Activated B cell treated with CpG ODN at 0.5 μM for 24 hours (primary cell): ENCODE measurements at regions not wholly inside any gene's neighbourhood (a gene's known extent, or its start where the extent isn't known, plus 50 kb on each side); places are given as distances from the start of the nearest gene placed in this dataset.

ENCODE experiments used
- ATAC-seq: fragments of 200-7000 bp; cut with Tn5 transposase; one replicate; pipeline ENCODE4 v1.10.0; 2021; ENCODE audit warnings: low read depth, mild to moderate bottlenecking, moderate library complexity
- CTCF ChIA-PET: fragments of 350-600 bp; sonication (Branson Sonifier 250); formaldehyde crosslinking; loops from one replicate; lab custom pipeline; 2021; ENCODE audit warnings: antibody characterized with exemption; lab: Charles Lee
- POLR2A ChIA-PET: fragments of 350-600 bp; sonication (Branson Sonifier 250); formaldehyde crosslinking; loops from one replicate; lab custom pipeline; 2021; ENCODE audit warnings: antibody characterized with exemption; lab: Charles Lee
- DNase-seq: peaks from one replicate; pipeline ENCODE4 v3.0.0; 2022
- H3K27ac Mint-ChIP-seq: one replicate; pipeline ENCODE4 v1.8.0; 2020; ENCODE audit warnings: mixed read lengths
- H3K27me3 Mint-ChIP-seq: one replicate; pipeline ENCODE4 v1.8.0; 2021; ENCODE audit warnings: mixed read lengths
- H3K36me3 Mint-ChIP-seq: one replicate; pipeline ENCODE4 v1.8.0; 2021; ENCODE audit warnings: low read depth, mixed read lengths
- H3K4me1 Mint-ChIP-seq: one replicate; pipeline ENCODE4 v1.8.0; 2021; ENCODE audit warnings: mixed read lengths
- H3K4me3 Mint-ChIP-seq: one replicate; pipeline ENCODE4 v1.8.0; 2020; ENCODE audit warnings: mild to moderate bottlenecking, mixed read lengths
- H3K9me3 Mint-ChIP-seq: one replicate; pipeline ENCODE4 v1.8.0; 2020; ENCODE audit warnings: mixed read lengths
- intact Hi-C: fragments of 100-400 bp; cut with micrococcal nuclease; formaldehyde crosslinking; loops from one replicate; pipeline ENCODE4 v1.15.1; 2024
- TF ChIP-seq, protein P1 (sequence below): fragments of 200-600 bp; IDR thresholded peaks from one replicate; pipeline ENCODE4 v1.8.0; 2022; ENCODE audit warnings: antibody characterized with exemption, mild to moderate bottlenecking

DNA sequence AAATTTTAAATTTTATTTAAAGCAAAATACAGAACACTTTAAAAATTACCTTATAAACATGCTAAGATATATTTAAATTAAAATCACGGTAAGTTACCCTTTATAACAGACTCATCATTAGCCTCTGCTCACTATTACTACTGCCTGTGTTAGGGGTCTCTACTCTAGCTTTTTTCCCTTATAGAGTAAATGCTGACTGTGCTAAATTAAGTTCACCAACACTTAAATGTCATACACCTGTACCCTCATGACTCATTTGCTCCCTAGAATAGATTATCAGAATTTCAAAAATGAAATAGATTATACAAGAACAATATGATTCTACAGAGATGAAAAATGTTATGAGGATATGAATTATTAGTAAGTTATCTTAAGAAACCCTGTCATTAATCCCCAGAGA is 131.1 kb upstream of the INPP4B start:
- TF ChIP-seq, protein P1, sequence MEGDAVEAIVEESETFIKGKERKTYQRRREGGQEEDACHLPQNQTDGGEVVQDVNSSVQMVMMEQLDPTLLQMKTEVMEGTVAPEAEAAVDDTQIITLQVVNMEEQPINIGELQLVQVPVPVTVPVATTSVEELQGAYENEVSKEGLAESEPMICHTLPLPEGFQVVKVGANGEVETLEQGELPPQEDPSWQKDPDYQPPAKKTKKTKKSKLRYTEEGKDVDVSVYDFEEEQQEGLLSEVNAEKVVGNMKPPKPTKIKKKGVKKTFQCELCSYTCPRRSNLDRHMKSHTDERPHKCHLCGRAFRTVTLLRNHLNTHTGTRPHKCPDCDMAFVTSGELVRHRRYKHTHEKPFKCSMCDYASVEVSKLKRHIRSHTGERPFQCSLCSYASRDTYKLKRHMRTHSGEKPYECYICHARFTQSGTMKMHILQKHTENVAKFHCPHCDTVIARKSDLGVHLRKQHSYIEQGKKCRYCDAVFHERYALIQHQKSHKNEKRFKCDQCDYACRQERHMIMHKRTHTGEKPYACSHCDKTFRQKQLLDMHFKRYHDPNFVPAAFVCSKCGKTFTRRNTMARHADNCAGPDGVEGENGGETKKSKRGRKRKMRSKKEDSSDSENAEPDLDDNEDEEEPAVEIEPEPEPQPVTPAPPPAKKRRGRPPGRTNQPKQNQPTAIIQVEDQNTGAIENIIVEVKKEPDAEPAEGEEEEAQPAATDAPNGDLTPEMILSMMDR: no peak
- Mint-ChIP-seq H3K9me3 (no peaks in the 10 kb centered on the region), H3K27me3 (no peaks in the 10 kb centered on the region), H3K36me3 (no peaks in the 10 kb centered on the region), H3K4me1 (no peaks in the 10 kb centered on the region), H3K4me3 (no peak overlapping the region), H3K27ac (no peak overlapping the region)
- intact Hi-C loops: no loop called here
- DNase-seq (no peak), ATAC-seq (no peak)
- POLR2A ChIA-PET: no interaction called here
- CTCF ChIA-PET: no interaction called here

DNA sequence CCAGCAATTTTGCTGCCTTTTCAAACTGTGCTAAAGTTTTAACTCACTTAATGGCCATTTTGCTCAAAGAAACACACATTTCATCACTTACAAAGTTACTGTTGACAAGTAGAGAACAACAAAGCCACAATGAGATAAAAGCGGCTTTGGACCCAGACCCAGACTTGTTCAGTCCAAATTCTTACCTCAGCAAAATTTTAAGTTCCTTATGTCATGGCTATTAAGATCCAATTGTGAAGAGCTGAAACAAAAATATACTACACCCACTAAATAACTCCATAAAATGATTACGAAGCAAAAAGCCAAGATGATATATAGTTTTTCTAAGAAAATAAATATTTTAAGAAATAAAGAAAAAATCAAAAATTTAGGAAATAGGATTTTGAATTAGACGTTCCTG is 137.0 kb upstream of the INPP4B start:
- ATAC-seq: no peak
- TF ChIP-seq, protein P1: no peak
- CTCF ChIA-PET: no interaction called here
- intact Hi-C loops: no loop called here
- DNase-seq: no peak
- no peaks in the 10 kb centered on the region for H3K27me3 Mint-ChIP-seq
- no peaks in the 10 kb centered on the region for H3K36me3 Mint-ChIP-seq
- H3K27ac Mint-ChIP-seq: no peak overlapping the region
- no peak overlapping the region for H3K4me3 Mint-ChIP-seq
- no peaks in the 10 kb centered on the region for H3K4me1 Mint-ChIP-seq
- H3K9me3 Mint-ChIP-seq: peaks cover 3% of the 10 kb centered on the region
- POLR2A ChIA-PET: no interaction called here

DNA sequence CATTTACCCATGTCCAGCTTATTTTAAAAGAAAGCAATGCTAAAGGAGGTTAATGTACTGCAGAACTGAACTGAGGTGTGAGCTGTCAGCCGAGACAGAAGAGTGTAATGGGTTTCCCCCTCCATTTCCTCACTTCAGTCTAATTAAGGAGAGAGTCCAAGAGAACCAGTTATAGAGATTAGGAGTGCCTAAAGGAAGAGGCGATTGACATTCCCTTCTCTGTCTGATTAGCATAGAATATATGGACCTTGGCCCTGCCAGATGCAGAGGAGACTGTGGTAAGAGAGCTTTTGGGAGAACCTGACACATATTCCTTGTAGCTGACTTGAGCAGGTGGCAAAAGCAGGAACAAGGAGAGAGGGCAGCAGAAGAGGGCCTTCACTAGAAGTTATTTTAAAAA is 137.5 kb upstream of the INPP4B start:
- H3K27ac Mint-ChIP-seq: no peak overlapping the region
- ATAC-seq: no peak
- CTCF ChIA-PET: no interaction called here
- TF ChIP-seq, protein P1: no peak
- H3K4me3 Mint-ChIP-seq: no peak overlapping the region
- H3K36me3 Mint-ChIP-seq: no peaks in the 10 kb centered on the region
- H3K9me3 Mint-ChIP-seq: peaks cover 3% of the 10 kb centered on the region
- intact Hi-C loops: no loop called here
- no peaks in the 10 kb centered on the region for H3K27me3 Mint-ChIP-seq
- POLR2A ChIA-PET: no interaction called here
- no peak for DNase-seq
- H3K4me1 Mint-ChIP-seq: no peaks in the 10 kb centered on the region

- peaks cover 3% of the 10 kb centered on the region for H3K9me3 Mint-ChIP-seq
- ChIA-PET POLR2A (no interaction called here), CTCF (no interaction called here)
- H3K36me3 Mint-ChIP-seq: no peaks in the 10 kb centered on the region
- DNase-seq (no peak), ATAC-seq (no peak)
- intact Hi-C loops: loop anchor here (2.0 kb wide), 1 partner anchor 498 kb away; no protein-coding TSS in a partner anchor
- H3K27ac Mint-ChIP-seq: no peak overlapping the region
- no peaks in the 10 kb centered on the region for H3K27me3 Mint-ChIP-seq
- no peaks in the 10 kb centered on the region for H3K4me1 Mint-ChIP-seq
- H3K4me3 Mint-ChIP-seq: no peak overlapping the region
- TF ChIP-seq, protein P1: no peak
Observed at GRCh38 chr4:142984871-142985585, 138.9 kb upstream of the INPP4B start.

- Mint-ChIP-seq H3K4me3 (no peak overlapping the region), H3K4me1 (peaks cover 6% of the 10 kb centered on the region), H3K36me3 (no peaks in the 10 kb centered on the region), H3K27me3 (no peaks in the 10 kb centered on the region), H3K27ac (no peak overlapping the region), H3K9me3 (peaks cover 5% of the 10 kb centered on the region)
- CTCF ChIA-PET: no interaction called here
- intact Hi-C loops: no loop called here
- TF ChIP-seq, protein P1: no peak
- POLR2A ChIA-PET: no interaction called here
- DNase-seq: no peak
- no peak for ATAC-seq
Observed at GRCh38 chr4:143016171-143016570, 168.5 kb upstream of the USP38 start.
